C4-2B (cell line): ENCODE measurements at regions not wholly inside any gene's neighbourhood (a gene's known extent, or its start where the extent isn't known, plus 50 kb on each side); places are given as distances from the start of the nearest gene placed in this dataset.

Experiments used
- H3K27ac ChIP-seq: fragments of 450-650 bp; 2 replicates; pipeline ENCODE4 v1.5.1; 2017
- ZFX ChIP-seq: fragments of 450-650 bp; IDR thresholded peaks from 2 replicates; pipeline ENCODE4 v1.6.1; 2017
- TF ChIP-seq, protein P1 (sequence below): fragments of 450-650 bp; conservative IDR thresholded peaks from 2 replicates; pipeline ENCODE4 v1.5.1; 2017; ENCODE audit warnings: mild to moderate bottlenecking

DNA sequence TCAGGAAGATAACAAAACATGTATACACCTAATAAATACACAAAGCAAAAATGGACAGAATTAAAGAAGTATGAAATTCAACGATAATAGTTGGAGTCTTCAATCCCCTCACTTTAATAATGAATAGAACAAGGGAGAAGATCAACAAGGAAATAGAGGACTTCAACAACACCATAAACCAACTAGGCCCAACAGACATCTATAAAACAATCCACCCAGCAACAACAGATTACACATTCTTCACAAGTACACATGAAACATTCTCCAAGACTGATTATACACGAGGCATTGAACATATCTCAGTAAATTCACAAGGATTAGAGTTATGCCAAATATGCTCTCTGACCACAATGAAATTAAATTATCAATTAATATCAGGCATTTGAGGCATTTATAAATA, 185.5 kb upstream of the NBEA start:
- H3K27ac ChIP-seq: no peak overlapping the region
- TF ChIP-seq, protein P1, sequence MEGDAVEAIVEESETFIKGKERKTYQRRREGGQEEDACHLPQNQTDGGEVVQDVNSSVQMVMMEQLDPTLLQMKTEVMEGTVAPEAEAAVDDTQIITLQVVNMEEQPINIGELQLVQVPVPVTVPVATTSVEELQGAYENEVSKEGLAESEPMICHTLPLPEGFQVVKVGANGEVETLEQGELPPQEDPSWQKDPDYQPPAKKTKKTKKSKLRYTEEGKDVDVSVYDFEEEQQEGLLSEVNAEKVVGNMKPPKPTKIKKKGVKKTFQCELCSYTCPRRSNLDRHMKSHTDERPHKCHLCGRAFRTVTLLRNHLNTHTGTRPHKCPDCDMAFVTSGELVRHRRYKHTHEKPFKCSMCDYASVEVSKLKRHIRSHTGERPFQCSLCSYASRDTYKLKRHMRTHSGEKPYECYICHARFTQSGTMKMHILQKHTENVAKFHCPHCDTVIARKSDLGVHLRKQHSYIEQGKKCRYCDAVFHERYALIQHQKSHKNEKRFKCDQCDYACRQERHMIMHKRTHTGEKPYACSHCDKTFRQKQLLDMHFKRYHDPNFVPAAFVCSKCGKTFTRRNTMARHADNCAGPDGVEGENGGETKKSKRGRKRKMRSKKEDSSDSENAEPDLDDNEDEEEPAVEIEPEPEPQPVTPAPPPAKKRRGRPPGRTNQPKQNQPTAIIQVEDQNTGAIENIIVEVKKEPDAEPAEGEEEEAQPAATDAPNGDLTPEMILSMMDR: no peak
- no peak for TF ChIP-seq ZFX

DNA sequence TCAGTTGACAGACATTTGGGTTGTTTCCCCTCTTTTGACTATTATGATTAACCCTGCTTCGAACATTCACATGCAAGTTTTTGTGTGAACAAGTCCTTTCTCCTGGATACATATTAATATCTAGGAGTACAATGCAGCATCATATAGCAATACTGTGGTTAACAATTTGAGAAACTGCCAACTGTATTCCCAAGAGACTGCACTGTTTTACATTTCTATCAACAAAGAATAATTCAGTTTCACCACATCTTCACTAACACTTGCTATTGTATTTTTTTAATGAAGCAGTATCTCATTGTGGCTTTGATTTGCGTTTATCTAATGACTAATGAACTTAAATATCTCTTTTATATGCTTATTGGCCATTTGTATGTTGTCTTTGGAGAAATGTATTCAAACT, 184.6 kb upstream of the NBEA start:
- no peak overlapping the region for H3K27ac ChIP-seq
- TF ChIP-seq, protein P1: no peak
- TF ChIP-seq ZFX: no peak

DNA sequence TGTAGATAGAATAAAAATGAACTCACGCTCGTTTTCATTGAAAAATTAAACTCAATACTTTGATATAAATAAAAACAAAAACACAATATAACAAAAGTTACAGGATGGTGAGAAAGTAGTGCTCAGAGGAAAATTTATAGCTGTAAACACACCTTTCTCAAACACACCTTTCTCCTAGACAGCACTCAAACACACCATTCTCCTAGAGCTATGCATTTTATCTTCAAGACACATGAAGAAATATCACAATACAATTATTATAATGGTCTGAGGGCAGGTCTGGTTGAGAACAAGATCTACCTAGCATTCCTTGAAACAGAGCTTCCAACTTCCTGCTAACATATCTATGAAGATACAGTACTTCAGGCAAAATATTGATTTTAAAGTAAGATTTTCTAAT, 183.4 kb upstream of the NBEA start:
- no peak overlapping the region for H3K27ac ChIP-seq
- no peak for TF ChIP-seq ZFX
- TF ChIP-seq, protein P1: no peak

DNA sequence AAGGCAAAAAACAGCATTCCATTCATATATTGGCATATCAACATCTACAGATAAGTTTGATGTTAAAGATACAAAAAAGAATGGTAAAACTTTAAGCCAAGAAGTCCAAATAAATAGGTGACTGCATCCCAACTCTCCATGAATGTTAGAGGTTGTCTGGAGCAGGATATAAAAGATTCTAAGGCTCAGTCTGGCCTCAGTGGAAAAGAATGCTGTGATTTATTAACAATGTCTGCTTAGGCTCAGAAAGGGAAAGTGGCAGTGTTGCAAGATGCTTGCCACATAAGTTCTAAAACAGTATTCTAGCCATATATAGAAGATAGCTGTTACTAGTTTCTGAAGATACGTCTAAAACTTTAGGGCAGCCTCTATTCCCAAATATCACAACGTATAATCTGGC, 179.8 kb upstream of the NBEA start:
- TF ChIP-seq, protein P1: no peak
- TF ChIP-seq ZFX: no peak
- no peak overlapping the region for H3K27ac ChIP-seq

DNA sequence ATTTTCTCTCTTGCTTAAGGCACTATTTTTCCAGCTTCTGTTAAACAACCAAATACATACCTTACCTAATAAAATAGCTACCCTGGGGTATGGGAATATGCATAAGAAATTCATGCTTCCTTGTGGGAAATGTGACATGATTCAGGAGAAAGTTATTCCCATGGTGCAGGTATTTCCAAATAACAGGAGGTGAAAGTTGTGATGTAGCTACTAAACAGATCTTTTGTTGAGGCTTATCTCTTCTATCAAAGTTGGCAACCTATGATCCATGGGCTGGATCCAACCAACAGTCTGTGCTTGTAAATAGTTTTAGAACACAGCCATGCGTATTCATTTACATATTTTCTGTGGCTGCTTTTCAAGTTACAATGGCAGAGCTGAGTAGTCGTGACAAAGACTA, 177.8 kb upstream of the NBEA start:
- TF ChIP-seq, protein P1: no peak
- no peak for TF ChIP-seq ZFX
- H3K27ac ChIP-seq: peak overlapping the region; percentile 59; the same call in 1 of the 2 replicates

DNA sequence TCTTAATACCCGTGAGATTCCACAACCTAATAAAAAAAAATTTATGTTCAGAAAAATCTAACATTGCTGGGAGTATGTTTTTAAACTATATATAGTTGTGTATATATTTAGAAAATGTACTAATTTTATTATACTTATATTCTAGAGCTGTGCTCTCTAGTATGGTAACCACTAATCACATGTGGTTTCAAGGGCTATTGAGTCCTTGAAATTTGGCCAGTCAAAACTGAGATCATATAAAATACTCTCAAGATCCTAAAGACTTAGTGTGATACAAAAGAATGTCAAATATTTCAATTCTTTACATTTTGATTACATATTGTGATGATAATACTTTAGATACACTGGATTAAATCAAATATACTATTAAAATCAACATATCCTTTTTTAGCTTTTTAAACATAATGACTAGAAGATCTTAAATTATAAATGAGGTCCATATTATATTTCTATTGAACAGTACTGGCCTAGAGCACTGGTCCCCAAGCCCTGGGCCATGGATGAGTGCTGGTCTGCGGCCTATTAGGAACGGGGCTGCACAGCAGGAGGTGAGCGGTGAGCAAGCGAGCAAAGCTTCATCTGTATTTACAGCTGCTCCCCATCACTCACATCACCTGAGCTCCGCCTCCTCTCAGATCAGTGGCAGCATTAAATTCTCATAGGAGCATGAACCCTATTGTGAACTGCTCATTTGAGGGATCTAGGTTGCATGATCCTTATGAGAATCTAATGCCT, 176.5 kb upstream of the NBEA start:
- TF ChIP-seq, protein P1: no peak
- no peak overlapping the region for H3K27ac ChIP-seq

DNA sequence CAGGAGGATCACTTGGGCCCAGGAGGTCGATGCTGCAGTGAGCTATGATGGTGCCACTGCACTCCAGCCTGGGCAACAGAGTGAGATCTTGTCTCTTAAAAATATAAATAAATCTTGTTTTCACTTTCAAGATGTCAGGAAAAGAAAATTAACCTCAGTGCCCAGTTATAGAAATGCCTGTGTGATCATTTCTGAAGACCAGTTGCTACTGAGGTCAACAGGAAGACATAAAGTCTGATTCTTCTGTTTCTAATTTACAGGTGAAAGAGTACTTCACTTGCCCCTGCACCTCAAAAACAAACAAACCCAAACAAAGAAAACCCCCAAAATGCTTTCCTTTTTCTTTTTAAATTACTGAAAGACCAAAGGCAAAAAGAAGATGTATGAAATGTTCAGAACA, 174.3 kb upstream of the NBEA start:
- no peak overlapping the region for H3K27ac ChIP-seq
- TF ChIP-seq, protein P1: no peak
- no peak for TF ChIP-seq ZFX
